ENCODE measurements at regions not wholly inside any gene's neighbourhood (a gene's known extent, or its start where the extent isn't known, plus 50 kb on each side); places are given as distances from the start of the nearest gene placed in this dataset.

- TF ChIP-seq, protein P1, sequence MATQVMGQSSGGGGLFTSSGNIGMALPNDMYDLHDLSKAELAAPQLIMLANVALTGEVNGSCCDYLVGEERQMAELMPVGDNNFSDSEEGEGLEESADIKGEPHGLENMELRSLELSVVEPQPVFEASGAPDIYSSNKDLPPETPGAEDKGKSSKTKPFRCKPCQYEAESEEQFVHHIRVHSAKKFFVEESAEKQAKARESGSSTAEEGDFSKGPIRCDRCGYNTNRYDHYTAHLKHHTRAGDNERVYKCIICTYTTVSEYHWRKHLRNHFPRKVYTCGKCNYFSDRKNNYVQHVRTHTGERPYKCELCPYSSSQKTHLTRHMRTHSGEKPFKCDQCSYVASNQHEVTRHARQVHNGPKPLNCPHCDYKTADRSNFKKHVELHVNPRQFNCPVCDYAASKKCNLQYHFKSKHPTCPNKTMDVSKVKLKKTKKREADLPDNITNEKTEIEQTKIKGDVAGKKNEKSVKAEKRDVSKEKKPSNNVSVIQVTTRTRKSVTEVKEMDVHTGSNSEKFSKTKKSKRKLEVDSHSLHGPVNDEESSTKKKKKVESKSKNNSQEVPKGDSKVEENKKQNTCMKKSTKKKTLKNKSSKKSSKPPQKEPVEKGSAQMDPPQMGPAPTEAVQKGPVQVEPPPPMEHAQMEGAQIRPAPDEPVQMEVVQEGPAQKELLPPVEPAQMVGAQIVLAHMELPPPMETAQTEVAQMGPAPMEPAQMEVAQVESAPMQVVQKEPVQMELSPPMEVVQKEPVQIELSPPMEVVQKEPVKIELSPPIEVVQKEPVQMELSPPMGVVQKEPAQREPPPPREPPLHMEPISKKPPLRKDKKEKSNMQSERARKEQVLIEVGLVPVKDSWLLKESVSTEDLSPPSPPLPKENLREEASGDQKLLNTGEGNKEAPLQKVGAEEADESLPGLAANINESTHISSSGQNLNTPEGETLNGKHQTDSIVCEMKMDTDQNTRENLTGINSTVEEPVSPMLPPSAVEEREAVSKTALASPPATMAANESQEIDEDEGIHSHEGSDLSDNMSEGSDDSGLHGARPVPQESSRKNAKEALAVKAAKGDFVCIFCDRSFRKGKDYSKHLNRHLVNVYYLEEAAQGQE (IDR thresholded peaks at IDR 0.05; ENCODE audit: unreplicated experiment) = no peak
- TF ChIP-seq CTCF (conservative IDR thresholded peaks at IDR 0.05; ENCODE audit: low read depth in 2 of 2) (no peak), EZH2 (IDR thresholded peaks at IDR 0.05; ENCODE audit: low read depth, unreplicated experiment) (no peak), EZH2phosphoT487 (IDR thresholded peaks at IDR 0.05; ENCODE audit: unreplicated experiment) (no peak), POLR2AphosphoS5 (IDR thresholded peaks at IDR 0.05; ENCODE audit: low read depth) (no peak), NANOG (IDR thresholded peaks at IDR 0.05; ENCODE audit: borderline replicate concordance) (no peak)
Observed at GRCh38 chr11:109851780-109852390, 241.3 kb upstream of the ZC3H12C start.
